ENCODE measurements at regions not wholly inside any gene's neighbourhood (a gene's known extent, or its start where the extent isn't known, plus 50 kb on each side); places are given as distances from the start of the nearest gene placed in this dataset.

GRCh38 chr2:417662-418061 is 129.8 kb upstream of the ALKAL2 start:
- TF ChIP-seq CTCF (IDR thresholded peaks at IDR 0.05; ENCODE audit: borderline replicate concordance, extremely low read depth, low read length, poor library complexity, severe bottlenecking): no peak
- no peak for TF ChIP-seq EZH2 (IDR thresholded peaks at IDR 0.05; ENCODE audit: borderline replicate concordance, low read depth, low read length, severe bottlenecking)
